HL-60 (cell line): ENCODE measurements at regions not wholly inside any gene's neighbourhood (a gene's known extent, or its start where the extent isn't known, plus 50 kb on each side); places are given as distances from the start of the nearest gene placed in this dataset.

ENCODE experiments used
- CTCF ChIP-seq: IDR thresholded peaks from one replicate; pipeline ENCODE4 v1.5.1; 2011; ENCODE audit warnings: low read length, control low read depth, inconsistent platforms; ENCODE audit not compliant: insufficient read depth
- POLR2AphosphoS5 ChIP-seq: IDR thresholded peaks from 2 replicates; pipeline ENCODE4 v1.6.1; 2012; ENCODE audit warnings: low read depth
- SPI1 ChIP-seq: IDR thresholded peaks from 2 replicates; pipeline ENCODE4 v1.6.1; 2012; ENCODE audit warnings: low read depth, mild to moderate bottlenecking, borderline replicate concordance

DNA sequence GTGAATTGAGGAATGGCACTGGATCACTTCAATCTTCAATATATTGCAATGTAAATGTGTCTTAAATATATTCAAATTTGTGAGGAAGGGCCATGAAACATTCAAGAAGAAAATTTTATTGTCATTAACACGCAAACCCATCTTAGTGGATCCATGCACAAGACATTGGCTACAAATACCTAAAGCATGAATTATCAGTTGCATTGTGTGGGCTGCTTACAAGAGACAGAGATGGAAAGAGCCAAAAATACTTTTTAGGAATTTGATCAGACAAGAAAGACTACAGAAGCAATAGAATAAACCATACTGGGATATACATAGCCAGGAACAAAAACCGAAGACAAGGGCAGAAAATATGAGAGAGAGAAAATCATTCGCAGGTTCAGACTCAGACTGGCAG lies 616.2 kb upstream of the GRIA3 start:
- TF ChIP-seq CTCF, result no peak
- no peak for TF ChIP-seq SPI1
- TF ChIP-seq POLR2AphosphoS5, result no peak
